GM23248 (cell line): ENCODE measurements at regions not wholly inside any gene's neighbourhood (a gene's known extent, or its start where the extent isn't known, plus 50 kb on each side); places are given as distances from the start of the nearest gene placed in this dataset.

ENCODE experiments used
- EZH2 ChIP-seq: fragments of 200-600 bp; sonication (generic); IDR thresholded peaks from 2 replicates; pipeline ENCODE4 v1.6.1; 2018; ENCODE audit warnings: antibody characterized with exemption, mild to moderate bottlenecking; ENCODE audit not compliant: insufficient read depth, poor library complexity, severe bottlenecking
- EZH2phosphoT487 ChIP-seq: fragments of 200-600 bp; sonication (generic); IDR thresholded peaks from 2 replicates; pipeline ENCODE4 v1.6.1; 2018; ENCODE audit warnings: antibody characterized with exemption, moderate library complexity, mild to moderate bottlenecking, low read depth; ENCODE audit not compliant: insufficient read depth

DNA sequence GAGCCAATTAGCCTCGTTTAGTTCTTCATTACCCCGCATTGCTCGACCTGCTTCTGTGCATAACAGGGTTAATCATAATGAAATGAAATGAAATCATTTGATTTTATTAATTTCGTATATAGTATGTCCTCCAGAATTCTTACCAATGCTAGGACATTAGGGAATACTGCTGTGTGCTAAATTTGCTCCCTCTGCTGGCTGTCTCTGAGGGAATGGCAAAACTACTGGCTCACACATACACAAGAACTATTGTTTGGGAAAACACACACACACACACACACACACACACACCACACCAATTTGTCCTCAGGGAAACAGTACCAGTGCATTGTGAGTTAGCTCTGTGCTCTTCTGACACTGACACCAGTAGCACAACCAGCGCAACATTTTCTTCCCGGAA is 273.3 kb upstream of the TCF4 start:
- TF ChIP-seq EZH2phosphoT487 (no peak), EZH2 (no peak)
